H1 (cell line): ENCODE measurements at regions not wholly inside any gene's neighbourhood (a gene's known extent, or its start where the extent isn't known, plus 50 kb on each side); places are given as distances from the start of the nearest gene placed in this dataset.

ENCODE experiments used
- CTCF ChIA-PET: fragments of 300-600 bp; sonication (Branson Sonifier 250); formaldehyde crosslinking; loops from one replicate; lab custom pipeline; 2021; ENCODE audit not compliant: partially characterized antibody; lab: Charles Lee
- POLR2A ChIA-PET: fragments of 300-600 bp; sonication (Branson Sonifier 250); formaldehyde crosslinking; loops from one replicate; lab custom pipeline; 2021; ENCODE audit warnings: inconsistent platforms; ENCODE audit not compliant: partially characterized antibody; lab: Charles Lee
- DNase-seq, 2 experiments: peaks; one replicate each; pipeline versions ENCODE4 v3.0.0 to v3.0.0-alpha.2; 2010 to 2022; ENCODE audit warnings: low spot score in 2 of 2, low read depth in 1 of 2, mixed read lengths in 1 of 2
- FAIRE-seq: peaks from 2 replicates; lab custom pipeline; 2011; peaks lifted over from hg19 to GRCh38; lab: Jason Lieb, UNC
- H2AFZ ChIP-seq: 2 replicates; pipeline ENCODE4 v1.8.1; 2012; ENCODE audit warnings: low read length, inconsistent platforms
- H2AK5ac ChIP-seq: 2 replicates; pipeline ENCODE4 v1.6.1; 2013; ENCODE audit warnings: low read depth, low read length
- H2BK120ac ChIP-seq: replicated peaks from 2 replicates; pipeline ENCODE3; 2013; ENCODE audit warnings: low read depth, low read length, inconsistent platforms
- H2BK12ac ChIP-seq: 2 replicates; pipeline ENCODE4 v1.6.1; 2013; ENCODE audit warnings: low read depth, low read length
- H2BK15ac ChIP-seq: 2 replicates; pipeline ENCODE4 v1.6.1; 2013; ENCODE audit warnings: low read length
- H2BK20ac ChIP-seq: 2 replicates; pipeline ENCODE4 v1.6.1; 2013; ENCODE audit warnings: low read length
- H2BK5ac ChIP-seq: 2 replicates; pipeline ENCODE4 v1.6.1; 2013; ENCODE audit warnings: low read depth, low read length
- H3K14ac ChIP-seq: 2 replicates; pipeline ENCODE4 v1.6.1; 2013; ENCODE audit warnings: inconsistent platforms; ENCODE audit not compliant: insufficient read length
- H3K18ac ChIP-seq: 2 replicates; pipeline ENCODE4 v1.6.1; 2013; ENCODE audit warnings: low read length; ENCODE audit errors: extremely low read depth
- H3K23ac ChIP-seq: 2 replicates; pipeline ENCODE4 v1.6.1; 2013; ENCODE audit warnings: inconsistent platforms; ENCODE audit not compliant: insufficient read length
- H3K23me2 ChIP-seq: 2 replicates; pipeline ENCODE4 v1.6.1; 2013; ENCODE audit warnings: low read depth, low read length
- H3K27ac ChIP-seq: 2 replicates; pipeline ENCODE4 v1.6.1; 2011; ENCODE audit warnings: low read depth, low read length, inconsistent platforms
- H3K27me3 ChIP-seq, 4 experiments: replicated peaks in 1 of 4; 1 replicate in 1 of 4; 2 replicates in 3 of 4; pipeline versions ENCODE4 v1.6.1 to v1.8.1; 2011 to 2013; ENCODE audit warnings: low read length in 3 of 4, mild to moderate bottlenecking in 3 of 4, inconsistent platforms in 2 of 4, mixed read lengths in 2 of 4, moderate library complexity in 1 of 4; ENCODE audit not compliant: control insufficient read depth in 3 of 4, insufficient read depth in 3 of 4; ENCODE audit errors: extremely low read depth in 1 of 4
- H3K36me3 ChIP-seq, 4 experiments: 2 replicates each; pipeline versions ENCODE4 v1.6.1 to v1.8.1; 2011 to 2013; ENCODE audit warnings: mild to moderate bottlenecking in 4 of 4, low read length in 3 of 4, moderate library complexity in 2 of 4, control low read depth in 1 of 4, inconsistent platforms in 1 of 4; ENCODE audit not compliant: insufficient read depth in 4 of 4, control insufficient read depth in 2 of 4
- H3K4ac ChIP-seq: replicated peaks from 2 replicates; pipeline ENCODE3; 2013; ENCODE audit warnings: low read length, low read depth, mixed read lengths, inconsistent platforms; ENCODE audit not compliant: insufficient read length
- H3K4me1 ChIP-seq, 4 experiments: replicated peaks in 1 of 4; 1 replicate in 1 of 4; 2 replicates in 3 of 4; pipeline versions ENCODE4 v1.6.1 to v1.8.1; 2011 to 2013; ENCODE audit warnings: low read length in 3 of 4, inconsistent platforms in 2 of 4, mixed read lengths in 1 of 4; ENCODE audit not compliant: insufficient read depth in 4 of 4, control insufficient read depth in 3 of 4
- H3K4me2 ChIP-seq, 2 experiments: 2 replicates each; pipeline versions ENCODE4 v1.6.1 to v1.8.1; 2011 to 2013; ENCODE audit warnings: low read depth in 2 of 2, low read length in 2 of 2, control low read depth in 1 of 2, inconsistent platforms in 1 of 2, mild to moderate bottlenecking in 1 of 2; ENCODE audit not compliant: insufficient read depth in 1 of 2
- H3K4me3 ChIP-seq, 4 experiments: fragments of 200-600, 300-600 bp in 1 of 4; sonication (generic), shearing (Covaris generic), sonication (Bioruptor Twin) in 1 of 4; 2 replicates each; pipeline versions ENCODE4 v1.5.1 to v1.8.1; 2011 to 2016; ENCODE audit warnings: low read length in 4 of 4, low read depth in 3 of 4, control low read depth in 2 of 4, inconsistent platforms in 2 of 4, mild to moderate bottlenecking in 2 of 4, mixed read lengths in 1 of 4, moderate library complexity in 1 of 4; ENCODE audit not compliant: insufficient read depth in 2 of 4; ENCODE audit errors: extremely low read depth in 1 of 4
- H3K56ac ChIP-seq: replicated peaks from 2 replicates; pipeline ENCODE3; 2013; ENCODE audit warnings: low read depth, mild to moderate bottlenecking, mixed read lengths, low read length, inconsistent platforms; ENCODE audit not compliant: insufficient read length
- H3K79me1 ChIP-seq: 2 replicates; pipeline ENCODE4 v1.6.1; 2013; ENCODE audit warnings: low read depth, low read length, control low read depth
- H3K79me2 ChIP-seq, 2 experiments: 2 replicates each; pipeline versions ENCODE4 v1.6.1 to v1.8.1; 2012 to 2013; ENCODE audit warnings: low read length in 2 of 2, mild to moderate bottlenecking in 2 of 2, inconsistent platforms in 1 of 2; ENCODE audit not compliant: insufficient read depth in 2 of 2, control insufficient read depth in 1 of 2
- H3K9ac ChIP-seq, 4 experiments: replicated peaks in 1 of 4; 1 replicate in 1 of 4; 2 replicates in 3 of 4; pipeline versions ENCODE4 v1.6.1 to v1.8.1; 2011 to 2013; ENCODE audit warnings: low read depth in 3 of 4, low read length in 3 of 4, control low read depth in 2 of 4, mild to moderate bottlenecking in 2 of 4, moderate library complexity in 2 of 4, inconsistent platforms in 1 of 4; ENCODE audit errors: extremely low read depth in 1 of 4
- H3K9me3 ChIP-seq, 2 experiments: 2 replicates each; pipeline versions ENCODE4 v1.6.1 to v1.8.1; 2012 to 2013; ENCODE audit warnings: mild to moderate bottlenecking in 2 of 2, moderate library complexity in 2 of 2, control low read depth in 1 of 2, inconsistent platforms in 1 of 2, low read depth in 1 of 2, low read length in 1 of 2, mixed read lengths in 1 of 2; ENCODE audit not compliant: insufficient read depth in 2 of 2
- H4K20me1 ChIP-seq, 2 experiments: replicated peaks in 1 of 2; 2 replicates each; pipeline versions ENCODE3 to v1.8.1; 2011 to 2013; ENCODE audit warnings: inconsistent platforms in 2 of 2, low read length in 2 of 2, mild to moderate bottlenecking in 1 of 2; ENCODE audit not compliant: insufficient read depth in 2 of 2, control insufficient read depth in 1 of 2
- H4K5ac ChIP-seq: 2 replicates; pipeline ENCODE4 v1.6.1; 2013; ENCODE audit warnings: low read length, low read depth, mixed read lengths, inconsistent platforms; ENCODE audit not compliant: insufficient read length
- H4K8ac ChIP-seq: 2 replicates; pipeline ENCODE4 v1.8.0; 2013; ENCODE audit warnings: mild to moderate bottlenecking, moderate library complexity, low read length, inconsistent platforms; ENCODE audit not compliant: insufficient read depth; ENCODE audit errors: extremely low read depth
- H4K91ac ChIP-seq: replicated peaks from 2 replicates; pipeline ENCODE3; 2013; ENCODE audit warnings: low read length, mixed read lengths, inconsistent platforms; ENCODE audit not compliant: insufficient read length
- CBX5 ChIP-seq: fragments of 300-800, 300-1000 bp; sonication (generic); IDR thresholded peaks from 2 replicates; pipeline ENCODE4 v1.7.1; 2016; ENCODE audit warnings: antibody characterized with exemption, low read length, low read depth
- CHD2 ChIP-seq: IDR thresholded peaks from 2 replicates; pipeline ENCODE4 v1.6.1; 2012; ENCODE audit warnings: low read length, improper control_type of control experiment
- KDM1A ChIP-seq: fragments of 200-600, 300-600 bp; sonication (generic); IDR thresholded peaks from 2 replicates; pipeline ENCODE4 v1.7.1; 2016; ENCODE audit warnings: mild to moderate bottlenecking, low read length, borderline replicate concordance
- RFX5 ChIP-seq: IDR thresholded peaks from 2 replicates; pipeline ENCODE4 v1.6.1; 2011; ENCODE audit warnings: low read depth, low read length, improper control_type of control experiment, borderline replicate concordance
- ZNF274 ChIP-seq: IDR thresholded peaks from 2 replicates; pipeline ENCODE4 v1.7.0; 2012; ENCODE audit warnings: low read length, borderline replicate concordance; ENCODE audit errors: extremely low read depth
- WGBS, 2 experiments: shearing (Covaris generic) in 1 of 2; methylation state at CpG; one replicate each; pipeline versions ENCODE4 v1.1.6 to v1.1.7; 2013 to 2015; ENCODE audit warnings: low lambda C conversion rate in 2 of 2, mixed read lengths in 2 of 2, inconsistent platforms in 1 of 2, low coverage in 1 of 2, missing lambda C conversion rate in 1 of 2; ENCODE audit not compliant: insufficient replicate concordance in 2 of 2, insufficient coverage in 1 of 2, insufficient read length in 1 of 2; ENCODE audit errors: extremely low coverage in 1 of 2, missing lambda C conversion rate in 1 of 2; 5-methylcytosine and 5-hydroxymethylcytosine counted together
- TF ChIP-seq, protein P1 (sequence below): IDR thresholded peaks from 2 replicates; pipeline ENCODE4 v1.6.1; 2011; ENCODE audit warnings: low read length, improper control_type of control experiment

DNA sequence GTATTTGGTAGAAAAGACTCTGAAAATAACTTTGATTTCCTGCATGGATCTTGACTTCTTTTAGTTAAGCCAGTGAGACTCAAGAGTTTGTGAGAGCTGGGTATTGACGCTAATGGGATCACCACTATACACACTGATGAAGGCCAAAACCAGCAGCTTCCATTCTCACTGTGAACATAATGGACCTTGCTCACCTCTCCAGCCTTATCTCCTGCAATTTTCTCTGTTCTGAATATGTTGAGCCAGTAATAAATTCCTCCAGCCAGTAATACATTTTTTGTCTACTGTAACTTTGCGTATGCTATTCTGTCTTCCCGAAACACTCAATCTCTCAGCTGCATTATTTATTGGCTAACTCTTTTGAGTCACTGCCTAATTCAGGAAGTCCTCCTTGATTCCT lies 111.6 kb upstream of the PPP2R5A start:
- H4K5ac ChIP-seq, result no peak overlapping the region
- H3K4me2 ChIP-seq, result no peak overlapping the region
- H4K8ac ChIP-seq, result no peak overlapping the region
- no peak overlapping the region for H2BK20ac ChIP-seq
- H2BK12ac ChIP-seq, result no peak overlapping the region
- no peak overlapping the region for H2BK15ac ChIP-seq
- H3K27me3 ChIP-seq, result no peaks in the 10 kb centered on the region
- no peak overlapping the region for H2AFZ ChIP-seq
- H3K56ac ChIP-seq, result no peak overlapping the region
- no peaks in the 10 kb centered on the region for H3K79me2 ChIP-seq
- H2AK5ac ChIP-seq, result no peak overlapping the region
- no peak overlapping the region for H3K18ac ChIP-seq
- H3K9ac ChIP-seq, result no peak overlapping the region
- H3K9me3 ChIP-seq, result no peaks in the 10 kb centered on the region
- no peak for FAIRE-seq
- WGBS, 2 experiments, result 98% methylated on average over 3 of the region's 3 CpGs; no CpG with 5 or more reads in 1 of the 2 experiments
- H2BK120ac ChIP-seq, result no peak overlapping the region
- H3K23ac ChIP-seq, result no peak overlapping the region
- no peak overlapping the region for H3K4ac ChIP-seq
- no peak overlapping the region for H2BK5ac ChIP-seq
- POLR2A ChIA-PET, result no interaction called here
- no peak overlapping the region for H3K27ac ChIP-seq
- no peak for DNase-seq
- H3K4me3 ChIP-seq, result no peak overlapping the region
- no peaks in the 10 kb centered on the region for H3K79me1 ChIP-seq
- no peak overlapping the region for H3K14ac ChIP-seq
- no peak overlapping the region for H4K91ac ChIP-seq
- H3K36me3 ChIP-seq, result no peaks in the 10 kb centered on the region
- CTCF ChIA-PET, result interaction anchor here (0.6 to 1.2 kb wide), 2 partner anchors 127 to 283 kb away, joined by 3 read pairs; no protein-coding TSS in a partner anchor
- no peaks in the 10 kb centered on the region for H3K23me2 ChIP-seq
- H3K4me1 ChIP-seq, result no peaks in the 10 kb centered on the region
- H4K20me1 ChIP-seq, result no peaks in the 10 kb centered on the region
- TF ChIP-seq KDM1A, result no peak
- TF ChIP-seq, protein P1, sequence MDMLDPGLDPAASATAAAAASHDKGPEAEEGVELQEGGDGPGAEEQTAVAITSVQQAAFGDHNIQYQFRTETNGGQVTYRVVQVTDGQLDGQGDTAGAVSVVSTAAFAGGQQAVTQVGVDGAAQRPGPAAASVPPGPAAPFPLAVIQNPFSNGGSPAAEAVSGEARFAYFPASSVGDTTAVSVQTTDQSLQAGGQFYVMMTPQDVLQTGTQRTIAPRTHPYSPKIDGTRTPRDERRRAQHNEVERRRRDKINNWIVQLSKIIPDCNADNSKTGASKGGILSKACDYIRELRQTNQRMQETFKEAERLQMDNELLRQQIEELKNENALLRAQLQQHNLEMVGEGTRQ, result no peak
- no peak for TF ChIP-seq ZNF274
- no peak for TF ChIP-seq CBX5
- TF ChIP-seq RFX5, result no peak
- TF ChIP-seq CHD2, result no peak
